WTC11 (cell line): ENCODE measurements at regions not wholly inside any gene's neighbourhood (a gene's known extent, or its start where the extent isn't known, plus 50 kb on each side); places are given as distances from the start of the nearest gene placed in this dataset.

Experiments used
- ATAC-seq: fragments of 200-7000 bp; cut with Tn5 transposase; 2 replicates; pipeline ENCODE4 v1.10.0; 2021; ENCODE audit warnings: mild to moderate bottlenecking, moderate library complexity
- CTCF ChIA-PET: fragments of 300-600 bp; sonication (Branson Sonifier 250); formaldehyde crosslinking; loops from one replicate; lab custom pipeline; 2021; ENCODE audit warnings: antibody characterized with exemption; lab: Charles Lee
- POLR2A ChIA-PET: fragments of 350-600 bp; sonication (Branson Sonifier 250); formaldehyde crosslinking; loops from one replicate; lab custom pipeline; 2021; ENCODE audit warnings: antibody characterized with exemption; lab: Charles Lee
- DNase-seq: peaks from one replicate; pipeline ENCODE4 v3.0.0; 2021; ENCODE audit warnings: low spot score
- H3K27ac Mint-ChIP-seq: 2 replicates; pipeline ENCODE4 v1.8.0; 2021; ENCODE audit warnings: mixed read lengths
- H3K27me3 Mint-ChIP-seq: 2 replicates; pipeline ENCODE4 v1.8.0; 2021; ENCODE audit warnings: low read depth, mild to moderate bottlenecking, moderate library complexity, mixed read lengths
- H3K36me3 Mint-ChIP-seq: 2 replicates; pipeline ENCODE4 v1.8.0; 2021; ENCODE audit warnings: mixed read lengths
- H3K4me1 Mint-ChIP-seq: 2 replicates; pipeline ENCODE4 v1.8.0; 2022; ENCODE audit warnings: mixed read lengths
- H3K4me3 Mint-ChIP-seq: 2 replicates; pipeline ENCODE4 v1.8.0; 2021; ENCODE audit warnings: mild to moderate bottlenecking, moderate library complexity, mixed read lengths
- H3K9me3 Mint-ChIP-seq: 2 replicates; pipeline ENCODE4 v1.8.0; 2021; ENCODE audit warnings: mixed read lengths
- AFF4 ChIP-seq: sonication (generic); formaldehyde crosslinking; IDR thresholded peaks from 2 replicates; pipeline ENCODE4 v1.8.1; 2023; ENCODE audit warnings: mild to moderate bottlenecking, missing genetic modification reagents, borderline replicate concordance
- AR ChIP-seq: fragments of 250-450 bp; sonication (Bioruptor Pico); IDR thresholded peaks from 2 replicates; pipeline ENCODE4 v1.9.0; 2021; ENCODE audit warnings: mild to moderate bottlenecking
- ATF1 ChIP-seq: sonication (generic); formaldehyde crosslinking; IDR thresholded peaks from 2 replicates; pipeline ENCODE4 v1.8.1; 2023; ENCODE audit warnings: mild to moderate bottlenecking, moderate library complexity, missing genetic modification reagents
- CREB1 ChIP-seq: sonication (generic); formaldehyde crosslinking; IDR thresholded peaks from 2 replicates; pipeline ENCODE4 v1.8.0; 2023; ENCODE audit warnings: mild to moderate bottlenecking, missing genetic modification reagents
- ELF4 ChIP-seq: sonication (generic); formaldehyde crosslinking; IDR thresholded peaks from 2 replicates; pipeline ENCODE4 v1.8.1; 2022; ENCODE audit warnings: low read depth, mild to moderate bottlenecking, moderate library complexity, missing genetic modification reagents
- ETV6 ChIP-seq: sonication (generic); formaldehyde crosslinking; IDR thresholded peaks from 2 replicates; pipeline ENCODE4 v1.8.1; 2022; ENCODE audit warnings: mild to moderate bottlenecking, missing genetic modification reagents
- HMGA2 ChIP-seq: fragments of 250-450 bp; sonication (Bioruptor Pico); IDR thresholded peaks from 2 replicates; pipeline ENCODE4 v1.4.0; 2021; ENCODE audit warnings: mild to moderate bottlenecking, moderate library complexity
- PREB ChIP-seq: sonication (generic); formaldehyde crosslinking; IDR thresholded peaks from 2 replicates; pipeline ENCODE4 v1.8.1; 2022; ENCODE audit warnings: mild to moderate bottlenecking, missing genetic modification reagents, moderate library complexity, borderline replicate concordance
- RELA ChIP-seq: sonication (generic); formaldehyde crosslinking; IDR thresholded peaks from 2 replicates; pipeline ENCODE4 v1.8.1; 2022; ENCODE audit warnings: missing genetic modification reagents, mild to moderate bottlenecking, borderline replicate concordance
- SOX15 ChIP-seq: fragments of 250-450 bp; sonication (Bioruptor Pico); IDR thresholded peaks from 2 replicates; pipeline ENCODE4 v1.9.0; 2021; ENCODE audit warnings: mild to moderate bottlenecking
- TEAD4 ChIP-seq: sonication (generic); formaldehyde crosslinking; IDR thresholded peaks from 2 replicates; pipeline ENCODE4 v1.8.0; 2022; ENCODE audit warnings: mild to moderate bottlenecking, missing genetic modification reagents
- ZBTB43 ChIP-seq: sonication (generic); formaldehyde crosslinking; IDR thresholded peaks from 2 replicates; pipeline ENCODE4 v1.8.1; 2023; ENCODE audit warnings: mild to moderate bottlenecking, missing genetic modification reagents
- ZNF219 ChIP-seq: sonication (generic); formaldehyde crosslinking; IDR thresholded peaks from 2 replicates; pipeline ENCODE4 v1.8.0; 2023; ENCODE audit warnings: missing genetic modification reagents, mild to moderate bottlenecking, borderline replicate concordance
- ZNF281 ChIP-seq: sonication (generic); formaldehyde crosslinking; IDR thresholded peaks from 2 replicates; pipeline ENCODE4 v1.8.0; 2023; ENCODE audit warnings: mild to moderate bottlenecking, missing genetic modification reagents
- ZNF425 ChIP-seq: fragments of 250-450 bp; sonication (Bioruptor Pico); conservative IDR thresholded peaks from 2 replicates; pipeline ENCODE4 v1.9.0; 2021; ENCODE audit warnings: mild to moderate bottlenecking

GRCh38 chr18:59039449-59039848 lies 100.2 kb upstream of the SEC11C start:
- Mint-ChIP-seq H3K36me3 (no peaks in the 10 kb centered on the region), H3K4me3 (no peak overlapping the region), H3K27ac (peak overlapping the region; percentile 2), H3K9me3 (no peaks in the 10 kb centered on the region), H3K27me3 (no peaks in the 10 kb centered on the region), H3K4me1 (0 out of 2 replicates have a peak, but pooled peaks cover 6% of the 10 kb centered on the region)
- DNase-seq (no peak), ATAC-seq (no peak)
- CTCF ChIA-PET = no interaction called here
- POLR2A ChIA-PET = no interaction called here
- no peak for TF ChIP-seq ETV6 (CRISPR knock-in tag)
- no peak for TF ChIP-seq CREB1 (CRISPR knock-in tag)
- TF ChIP-seq PREB (CRISPR knock-in tag) = no peak
- TF ChIP-seq ZNF219 (CRISPR knock-in tag) = no peak
- TF ChIP-seq ZNF281 (CRISPR knock-in tag) = no peak
- TF ChIP-seq AFF4 (CRISPR knock-in tag) = no peak
- no peak for TF ChIP-seq ZBTB43 (CRISPR knock-in tag)
- no peak for TF ChIP-seq HMGA2 (CRISPR knock-in tag)
- TF ChIP-seq TEAD4 = no peak
- TF ChIP-seq, all 79 proteins: peak for 0

GRCh38 chr18:59040770-59041148 lies 98.9 kb upstream of the SEC11C start:
- ATAC-seq = no peak
- H3K4me3 Mint-ChIP-seq = no peak overlapping the region
- ChIA-PET POLR2A (no interaction called here), CTCF (interaction anchor here (1.5 kb wide), 1 partner anchor 30 kb away, joined by 6 read pairs; no protein-coding TSS in a partner anchor)
- no peaks in the 10 kb centered on the region for H3K9me3 Mint-ChIP-seq
- H3K27ac Mint-ChIP-seq = no peak overlapping the region
- no peaks in the 10 kb centered on the region for H3K27me3 Mint-ChIP-seq
- no peak for DNase-seq
- 0 out of 2 replicates have a peak, but pooled peaks cover 5% of the 10 kb centered on the region for H3K4me1 Mint-ChIP-seq
- no peaks in the 10 kb centered on the region for H3K36me3 Mint-ChIP-seq
- no peak for TF ChIP-seq SOX15
- no peak for TF ChIP-seq ZNF281 (CRISPR knock-in tag)
- TF ChIP-seq ZNF219 (CRISPR knock-in tag) = no peak
- TF ChIP-seq RELA = no peak
- TF ChIP-seq AR = no peak
- TF ChIP-seq ELF4 (CRISPR knock-in tag) = no peak
- TF ChIP-seq ZNF425 (CRISPR knock-in tag) = no peak
- no peak for TF ChIP-seq ATF1 (CRISPR knock-in tag)
